Pulmonary artery endothelial cell (primary cell): ENCODE measurements at regions not wholly inside any gene's neighbourhood (a gene's known extent, or its start where the extent isn't known, plus 50 kb on each side); places are given as distances from the start of the nearest gene placed in this dataset.
"Not testable (repeated sequence)": the region's sequence is repeated elsewhere in the genome, so short reads cannot be mapped to it uniquely, and the experiment has no call there.

Source experiments
- DNase-seq: peaks from one replicate; pipeline ENCODE4 v3.0.0-alpha.2; 2011; ENCODE audit warnings: low read depth, low spot score

GRCh38 chr20:59459586-59459985 is 144.8 kb upstream of the PHACTR3 start:
- DNase-seq: no peak

GRCh38 chr20:59460352-59460751 is 144.0 kb upstream of the PHACTR3 start:
- DNase-seq: no peak

GRCh38 chr20:59461526-59461925 is 142.8 kb upstream of the PHACTR3 start:
- no peak for DNase-seq

GRCh38 chr20:59462249-59462648 is 142.1 kb upstream of the PHACTR3 start:
- DNase-seq: no peak

GRCh38 chr20:59463541-59463940 is 140.8 kb upstream of the PHACTR3 start:
- no peak for DNase-seq

GRCh38 chr20:59466107-59466815 is 138.1 kb upstream of the PHACTR3 start:
- DNase-seq: no peak

GRCh38 chr20:59468831-59469230 is 135.5 kb upstream of the PHACTR3 start:
- DNase-seq: no peak

- DNase-seq: no peak
These were observed 134.8 kb upstream of the PHACTR3 start for GRCh38 chr20:59469267-59470252.

- DNase-seq: no peak
These were observed 133.8 kb upstream of the PHACTR3 start for GRCh38 chr20:59470521-59470920.

GRCh38 chr20:59471653-59472421 is 132.5 kb upstream of the PHACTR3 start:
- DNase-seq: no peak

GRCh38 chr20:59473742-59474141 is 130.6 kb upstream of the PHACTR3 start:
- no peak for DNase-seq

GRCh38 chr20:59481067-59481466 is 123.3 kb upstream of the PHACTR3 start:
- DNase-seq: no peak

GRCh38 chr20:59481477-59482018 is 122.8 kb upstream of the PHACTR3 start:
- no peak for DNase-seq

- DNase-seq: no peak
These were observed 121.8 kb upstream of the PHACTR3 start for GRCh38 chr20:59482351-59483187.

- no peak for DNase-seq
These were observed 120.9 kb upstream of the PHACTR3 start for GRCh38 chr20:59483481-59483880.

- DNase-seq: no peak
These were observed 120.1 kb upstream of the PHACTR3 start for GRCh38 chr20:59484228-59484627.

- no peak for DNase-seq
These were observed 118.5 kb upstream of the PHACTR3 start for GRCh38 chr20:59485576-59486454.

GRCh38 chr20:59488459-59488858 is 115.9 kb upstream of the PHACTR3 start:
- not testable (repeated sequence) for DNase-seq

GRCh38 chr20:59490196-59491004 is 113.9 kb upstream of the PHACTR3 start:
- not testable (repeated sequence) for DNase-seq
